Fibroblast of the conjunctiva (primary cell): ENCODE measurements at regions not wholly inside any gene's neighbourhood (a gene's known extent, or its start where the extent isn't known, plus 50 kb on each side); places are given as distances from the start of the nearest gene placed in this dataset.
"Not testable (repeated sequence)": the region's sequence is repeated elsewhere in the genome, so short reads cannot be mapped to it uniquely, and the experiment has no call there.

Experiments used
- DNase-seq: peaks from one replicate; pipeline ENCODE4 v3.0.0-alpha.2; 2010; ENCODE audit warnings: low read depth

GRCh38 chr3:94607778-94608177 is 544.9 kb downstream of the NSUN3 start:
- no peak for DNase-seq

- no peak for DNase-seq
Measured at GRCh38 chr3:94609908-94610307, 547.0 kb downstream of the NSUN3 start.

GRCh38 chr3:94611596-94611995 is 548.7 kb downstream of the NSUN3 start:
- no peak for DNase-seq

- no peak for DNase-seq
Measured at GRCh38 chr3:94612631-94613030, 549.8 kb downstream of the NSUN3 start.

- DNase-seq = no peak
Measured at GRCh38 chr3:94614192-94614591, 551.3 kb downstream of the NSUN3 start.

GRCh38 chr3:94615275-94616065 is 552.6 kb downstream of the NSUN3 start:
- DNase-seq = no peak

GRCh38 chr3:94616833-94617232 is 554.0 kb downstream of the NSUN3 start:
- no peak for DNase-seq

- no peak for DNase-seq
Measured at GRCh38 chr3:94617312-94617711, 554.5 kb downstream of the NSUN3 start.

- DNase-seq = no peak
Measured at GRCh38 chr3:94619643-94620042, 556.8 kb downstream of the NSUN3 start.

GRCh38 chr3:94626573-94626972 is 563.7 kb downstream of the NSUN3 start:
- DNase-seq = no peak

GRCh38 chr3:94627689-94628088 is 564.8 kb downstream of the NSUN3 start:
- no peak for DNase-seq

GRCh38 chr3:94643400-94643799 is 580.5 kb downstream of the NSUN3 start:
- no peak for DNase-seq

GRCh38 chr3:94645790-94646189 is 582.9 kb downstream of the NSUN3 start:
- DNase-seq = no peak

- DNase-seq = no peak
Measured at GRCh38 chr3:94647131-94647530, 584.3 kb downstream of the NSUN3 start.

GRCh38 chr3:94648270-94649180 is 585.7 kb downstream of the NSUN3 start:
- DNase-seq = not testable (repeated sequence)

GRCh38 chr3:94654096-94654495 is 591.2 kb downstream of the NSUN3 start:
- DNase-seq = no peak

- no peak for DNase-seq
Measured at GRCh38 chr3:94665922-94666321, 603.1 kb downstream of the NSUN3 start.

GRCh38 chr3:94671078-94671477 is 608.2 kb downstream of the NSUN3 start:
- no peak for DNase-seq

GRCh38 chr3:94673876-94674275 is 611.0 kb downstream of the NSUN3 start:
- DNase-seq = no peak

GRCh38 chr3:94686208-94686607 is 623.3 kb downstream of the NSUN3 start:
- DNase-seq = no peak

- DNase-seq = no peak
Measured at GRCh38 chr3:94693997-94694640, 631.3 kb downstream of the NSUN3 start.

GRCh38 chr3:94694894-94695293 is 632.0 kb downstream of the NSUN3 start:
- DNase-seq = no peak

- DNase-seq = no peak
Measured at GRCh38 chr3:94704467-94704866, 641.6 kb downstream of the NSUN3 start.
